Peyer's patch (tissue), 4 donors: ENCODE measurements at regions not wholly inside any gene's neighbourhood (a gene's known extent, or its start where the extent isn't known, plus 50 kb on each side); places are given as distances from the start of the nearest gene placed in this dataset.

ENCODE experiments used
- POLR2A ChIP-seq, 2 donors: fragments of 450-650 bp; IDR thresholded peaks; one replicate each; pipeline ENCODE4 v1.5.1; 2017; ENCODE audit warnings: antibody characterized with exemption in 2 of 2, mild to moderate bottlenecking in 2 of 2, moderate library complexity in 2 of 2
- TF ChIP-seq, protein P1 (sequence below), 6 experiments: fragments of 450-650 bp in 4 of 6; fragments of 200-600 bp in 2 of 6; sonication (generic) in 1 of 6; IDR thresholded peaks; one replicate each; pipeline ENCODE4 v1.5.1; 2017 to 2019; ENCODE audit warnings: antibody characterized with exemption in 6 of 6, mild to moderate bottlenecking in 3 of 6, moderate library complexity in 1 of 6

DNA sequence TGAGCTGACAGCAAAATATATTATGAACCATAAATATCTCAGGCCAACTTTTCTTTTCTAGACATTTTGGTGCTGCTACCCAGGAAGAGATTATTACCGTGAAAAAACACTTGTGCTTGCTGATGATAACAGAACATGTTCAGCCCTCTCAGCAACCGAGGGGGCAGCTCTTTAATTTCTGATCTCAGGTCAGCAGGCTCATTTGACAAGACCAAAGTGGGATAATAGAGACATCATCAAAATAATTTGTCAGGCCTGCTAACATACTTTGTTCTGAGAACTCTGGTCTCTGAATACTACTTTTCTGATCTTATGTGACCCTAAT, 645.9 kb upstream of the KCNMB2 start:
- TF ChIP-seq, protein P1, sequence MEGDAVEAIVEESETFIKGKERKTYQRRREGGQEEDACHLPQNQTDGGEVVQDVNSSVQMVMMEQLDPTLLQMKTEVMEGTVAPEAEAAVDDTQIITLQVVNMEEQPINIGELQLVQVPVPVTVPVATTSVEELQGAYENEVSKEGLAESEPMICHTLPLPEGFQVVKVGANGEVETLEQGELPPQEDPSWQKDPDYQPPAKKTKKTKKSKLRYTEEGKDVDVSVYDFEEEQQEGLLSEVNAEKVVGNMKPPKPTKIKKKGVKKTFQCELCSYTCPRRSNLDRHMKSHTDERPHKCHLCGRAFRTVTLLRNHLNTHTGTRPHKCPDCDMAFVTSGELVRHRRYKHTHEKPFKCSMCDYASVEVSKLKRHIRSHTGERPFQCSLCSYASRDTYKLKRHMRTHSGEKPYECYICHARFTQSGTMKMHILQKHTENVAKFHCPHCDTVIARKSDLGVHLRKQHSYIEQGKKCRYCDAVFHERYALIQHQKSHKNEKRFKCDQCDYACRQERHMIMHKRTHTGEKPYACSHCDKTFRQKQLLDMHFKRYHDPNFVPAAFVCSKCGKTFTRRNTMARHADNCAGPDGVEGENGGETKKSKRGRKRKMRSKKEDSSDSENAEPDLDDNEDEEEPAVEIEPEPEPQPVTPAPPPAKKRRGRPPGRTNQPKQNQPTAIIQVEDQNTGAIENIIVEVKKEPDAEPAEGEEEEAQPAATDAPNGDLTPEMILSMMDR (IDR thresholded peaks at IDR 0.05), result no peak
- no peak for TF ChIP-seq POLR2A (IDR thresholded peaks at IDR 0.05)
